ENCODE measurements at regions not wholly inside any gene's neighbourhood (a gene's known extent, or its start where the extent isn't known, plus 50 kb on each side); places are given as distances from the start of the nearest gene placed in this dataset.

DNA sequence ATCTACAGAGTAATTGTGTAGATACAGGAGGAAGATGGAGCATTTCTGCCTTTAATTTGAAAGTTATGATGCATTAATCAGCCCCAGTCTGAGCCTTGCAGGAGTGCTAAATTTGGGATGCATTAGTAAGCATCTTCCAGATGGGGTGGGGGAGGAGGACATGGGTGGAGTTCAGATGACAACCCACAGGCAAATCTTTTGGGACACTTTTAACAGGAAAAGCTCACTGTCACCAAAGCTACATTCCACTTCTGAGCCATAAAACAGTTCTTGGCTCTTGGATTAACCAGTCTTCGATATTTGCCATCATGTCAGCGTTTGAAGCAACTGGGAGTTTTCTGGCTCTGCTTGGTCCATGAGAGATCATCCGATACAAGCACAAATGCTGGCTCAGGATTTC, 121.1 kb downstream of the CXCL12 start (continued):
- TF ChIP-seq GTF2F1 (IDR thresholded peaks at IDR 0.05; ENCODE audit: borderline replicate concordance, low read depth, low read length) (no peak), JUN (IDR thresholded peaks at IDR 0.05; ENCODE audit: low read depth, low read length) (no peak), SP2 (IDR thresholded peaks at IDR 0.05; ENCODE audit: low read length) (no peak), POLR2AphosphoS5 (IDR thresholded peaks at IDR 0.05; ENCODE audit: low read depth, low read length) (no peak), KDM5A (IDR thresholded peaks at IDR 0.05; ENCODE audit: low read length) (no peak)

All from H1 (cell line).